B cell (primary cell): ENCODE measurements at regions not wholly inside any gene's neighbourhood (a gene's known extent, or its start where the extent isn't known, plus 50 kb on each side); places are given as distances from the start of the nearest gene placed in this dataset.

Experiments
- ATAC-seq: fragments of 200-7000 bp; cut with Tn5 transposase; one replicate; pipeline ENCODE4 v1.10.0; 2021; ENCODE audit warnings: low read depth, mild to moderate bottlenecking, moderate number of reproducible peaks, moderate library complexity
- CTCF ChIA-PET: fragments of 350-600 bp; sonication (Branson Sonifier 250); formaldehyde crosslinking; loops from one replicate; lab custom pipeline; 2021; ENCODE audit warnings: antibody characterized with exemption, inconsistent platforms; lab: Charles Lee
- POLR2A ChIA-PET: fragments of 350-600 bp; sonication (Branson Sonifier 250); formaldehyde crosslinking; loops from one replicate; lab custom pipeline; 2021; ENCODE audit warnings: antibody characterized with exemption; lab: Charles Lee
- DNase-seq: peaks from one replicate; pipeline ENCODE4 v3.0.0; 2013
- H2AFZ ChIP-seq: 2 replicates; pipeline ENCODE4 v1.6.1; 2012; ENCODE audit warnings: mild to moderate bottlenecking, low read depth, low read length; ENCODE audit not compliant: insufficient read depth, poor library complexity, severe bottlenecking
- H3K27ac ChIP-seq, 2 donors: 1 replicate in 1 of 2; 2 replicates in 1 of 2; pipeline ENCODE4 v1.5.1; 2012 to 2013; ENCODE audit warnings: low read length in 2 of 2, mild to moderate bottlenecking in 2 of 2, moderate library complexity in 1 of 2
- H3K27me3 ChIP-seq, 4 experiments: fragments of 200-600 bp in 1 of 4; sonication (generic) in 1 of 4; replicated peaks in 1 of 4; 1 replicate in 2 of 4; 2 replicates in 2 of 4; pipeline versions ENCODE4 v1.6.1 to v1.7.0; 2013 to 2016; ENCODE audit warnings: low read length in 3 of 4, mild to moderate bottlenecking in 2 of 4, mixed read lengths in 1 of 4, moderate library complexity in 1 of 4; ENCODE audit not compliant: insufficient read depth in 4 of 4, control insufficient read depth in 3 of 4; ENCODE audit errors: control extremely low read depth in 1 of 4
- H3K36me3 ChIP-seq, 2 experiments: replicated peaks in 1 of 2; 1 replicate in 1 of 2; 2 replicates in 1 of 2; pipeline versions ENCODE4 v1.6.1 to v1.7.1; 2013; ENCODE audit warnings: low read length in 1 of 2; ENCODE audit not compliant: insufficient read depth in 2 of 2, control insufficient read depth in 1 of 2; ENCODE audit errors: control extremely low read depth in 1 of 2, extremely low read depth in 1 of 2
- H3K4me1 ChIP-seq, 2 donors: fragments of 200-600 bp in 1 of 2; sonication (generic) in 1 of 2; 1 replicate in 1 of 2; 2 replicates in 1 of 2; pipeline versions ENCODE4 v1.5.1 to v1.6.1; 2013 to 2017; ENCODE audit warnings: low read length in 2 of 2; ENCODE audit not compliant: control insufficient read depth in 2 of 2, insufficient read depth in 2 of 2
- H3K4me2 ChIP-seq: replicated peaks from 2 replicates; pipeline ENCODE3; 2012; ENCODE audit warnings: mild to moderate bottlenecking, low read depth, low read length; ENCODE audit not compliant: poor library complexity, severe bottlenecking
- H3K4me3 ChIP-seq, 5 experiments: fragments of 200-600 bp in 1 of 5; sonication (generic) in 1 of 5; 1 replicate in 3 of 5; 2 replicates in 2 of 5; pipeline versions ENCODE4 v1.5.1 to v1.7.0; 2011 to 2016; ENCODE audit warnings: low read length in 4 of 5, mild to moderate bottlenecking in 4 of 5, low read depth in 2 of 5, control low read depth in 1 of 5, moderate library complexity in 1 of 5; ENCODE audit not compliant: insufficient read depth in 1 of 5; ENCODE audit errors: control extremely low read depth in 1 of 5, extremely low read depth in 1 of 5
- H3K79me2 ChIP-seq: fragments of 200-600 bp; sonication (generic); one replicate; pipeline ENCODE4 v1.6.0; 2016; ENCODE audit warnings: low read length; ENCODE audit not compliant: control insufficient read depth, insufficient read depth
- H3K9ac ChIP-seq: fragments of 200-600 bp; sonication (generic); 2 replicates; pipeline ENCODE4 v1.6.1; 2017; ENCODE audit warnings: mild to moderate bottlenecking, low read length, moderate library complexity
- H3K9me3 ChIP-seq, 3 donors: one replicate each; pipeline versions ENCODE4 v1.6.1 to v1.7.1; 2013; ENCODE audit warnings: low read length in 2 of 3; ENCODE audit not compliant: control insufficient read depth in 2 of 3, insufficient read depth in 1 of 3; ENCODE audit errors: control extremely low read depth in 1 of 3
- H4K20me1 ChIP-seq: 2 replicates; pipeline ENCODE4 v1.6.0; 2012; ENCODE audit warnings: mild to moderate bottlenecking, low read length; ENCODE audit not compliant: insufficient read depth, control insufficient read depth, poor library complexity, severe bottlenecking
- H3K27ac Mint-ChIP-seq: one replicate; pipeline ENCODE4 v1.8.0; 2021; ENCODE audit warnings: mixed read lengths
- H3K27me3 Mint-ChIP-seq: one replicate; pipeline ENCODE4 v1.8.0; 2021; ENCODE audit warnings: mixed read lengths
- H3K4me1 Mint-ChIP-seq: one replicate; pipeline ENCODE4 v1.8.0; 2021; ENCODE audit warnings: mixed read lengths
- H3K4me3 Mint-ChIP-seq: one replicate; pipeline ENCODE4 v1.8.0; 2021; ENCODE audit warnings: mixed read lengths
- H3K9me3 Mint-ChIP-seq: one replicate; pipeline ENCODE4 v1.8.0; 2022; ENCODE audit warnings: mixed read lengths; ENCODE audit not compliant: insufficient read depth
- CTCF ChIP-seq: fragments of 200-600 bp; IDR thresholded peaks from one replicate; pipeline ENCODE4 v1.8.0; 2022; ENCODE audit warnings: antibody characterized with exemption, mild to moderate bottlenecking
- EZH2 ChIP-seq: IDR thresholded peaks from 2 replicates; pipeline ENCODE4 v1.6.1; 2012; ENCODE audit warnings: borderline replicate concordance, low read depth, mild to moderate bottlenecking, moderate library complexity, low read length; ENCODE audit not compliant: insufficient read depth, poor library complexity, severe bottlenecking
- WGBS: methylation state at CpG from one replicate; pipeline ENCODE4 v1.1.5; 2013; ENCODE audit warnings: missing lambda C conversion rate; ENCODE audit not compliant: insufficient coverage; 5-methylcytosine and 5-hydroxymethylcytosine counted together
- intact Hi-C: fragments of 100-400 bp; cut with micrococcal nuclease; formaldehyde crosslinking; loops from one replicate; pipeline ENCODE4 v1.10.0; 2022

- no peak for TF ChIP-seq EZH2
- no peak for TF ChIP-seq CTCF
- H3K4me1 Mint-ChIP-seq, result no peaks in the 10 kb centered on the region
- POLR2A ChIA-PET, result no interaction called here
- intact Hi-C loops, result no loop called here
- H3K27ac Mint-ChIP-seq, result no peak overlapping the region
- Histone ChIP-seq H3K4me3 (no peak overlapping the region), H3K27me3 (no peaks in the 10 kb centered on the region), H3K9me3 (no peaks in the 10 kb centered on the region), H3K36me3 (no peaks in the 10 kb centered on the region), H3K79me2 (no peaks in the 10 kb centered on the region), H3K4me2 (no peak overlapping the region), H3K27ac (no peak overlapping the region), H3K4me1 (no peaks in the 10 kb centered on the region), H4K20me1 (no peaks in the 10 kb centered on the region), H3K9ac (no peak overlapping the region), H2AFZ (no peak overlapping the region)
- no peak overlapping the region for H3K4me3 Mint-ChIP-seq
- H3K9me3 Mint-ChIP-seq, result no peaks in the 10 kb centered on the region
- peaks cover 25% of the 10 kb centered on the region for H3K27me3 Mint-ChIP-seq
- DNase-seq, result no peak
- no peak for ATAC-seq
- CTCF ChIA-PET, result no interaction called here
- no CpG with 5 or more reads among the region's 2 CpGs for WGBS
These were observed 136.7 kb upstream of the MAGI3 start for GRCh38 chr1:113253590-113253989.

- no peak overlapping the region for H3K9ac ChIP-seq
- no peaks in the 10 kb centered on the region for H3K4me1 Mint-ChIP-seq
These were observed 135.1 kb upstream of the MAGI3 start for GRCh38 chr1:113255038-113255719.

More at GRCh38 chr1:113255038-113255719, 135.1 kb upstream of the MAGI3 start:
- ATAC-seq (no peak), DNase-seq (no peak)
- intact Hi-C loops, result no loop called here
- H2AFZ ChIP-seq, result no peak overlapping the region
- Mint-ChIP-seq H3K27ac (no peak overlapping the region), H3K4me3 (no peak overlapping the region), H3K9me3 (no peaks in the 10 kb centered on the region), H3K27me3 (peaks cover 29% of the 10 kb centered on the region)
- H4K20me1 ChIP-seq, result no peaks in the 10 kb centered on the region
- 73% methylated on average over 4 of the region's 7 CpGs for WGBS
- no peaks in the 10 kb centered on the region for H3K4me1 ChIP-seq
- ChIA-PET POLR2A (no interaction called here), CTCF (no interaction called here)
- H3K79me2 ChIP-seq, result no peaks in the 10 kb centered on the region
- H3K36me3 ChIP-seq, result no peaks in the 10 kb centered on the region
- TF ChIP-seq CTCF, result no peak
- no peak for TF ChIP-seq EZH2
- H3K27ac ChIP-seq, result no peak overlapping the region
- no peak overlapping the region for H3K4me3 ChIP-seq
- no peaks in the 10 kb centered on the region for H3K27me3 ChIP-seq
- H3K9me3 ChIP-seq, result no peaks in the 10 kb centered on the region
- H3K4me2 ChIP-seq, result no peak overlapping the region
